HCT116 (cell line): ENCODE measurements at regions not wholly inside any gene's neighbourhood (a gene's known extent, or its start where the extent isn't known, plus 50 kb on each side); places are given as distances from the start of the nearest gene placed in this dataset.

ENCODE experiments used
- ATAC-seq: fragments of 200-7000 bp; cut with Tn5 transposase; 2 replicates; pipeline ENCODE4 v1.9.1; 2020; ENCODE audit warnings: mild to moderate bottlenecking, moderate library complexity
- BruUV-seq: library from RNA; stranded (reverse); fragments of 400-500 nt; replicated peaks from 2 replicates; lab custom pipeline; 2021; lab: Mats Ljungman, UMichigan
- CTCF ChIA-PET: fragments of 300-600 bp; sonication (Branson Sonifier 250); formaldehyde crosslinking; loops from one replicate; lab custom pipeline; 2021; ENCODE audit warnings: antibody characterized with exemption; lab: Charles Lee
- POLR2A ChIA-PET: fragments of 300-600, 350-600 bp; sonication (Branson Sonifier 250); formaldehyde crosslinking; loops from one replicate; lab custom pipeline; 2021; ENCODE audit warnings: antibody characterized with exemption; lab: Charles Lee
- RAD21 ChIA-PET, 2 experiments: fragments of 300-600 bp; sonication (Branson Sonifier 250); formaldehyde crosslinking; loops; one replicate each; lab custom pipeline; 2023; ENCODE audit warnings: low total read pairs in 2 of 2; ENCODE audit not compliant: uncharacterized antibody in 2 of 2, unreplicated experiment in 2 of 2, low non-redundant PET in 1 of 2; lab: Charles Lee
- DNase-seq: peaks from one replicate; pipeline ENCODE4 v3.0.0-alpha.2; 2010; ENCODE audit warnings: low read depth, low spot score
- H2AFZ ChIP-seq: fragments of 200-600 bp; shearing (Covaris generic), sonication (generic); 2 replicates; pipeline ENCODE4 v1.6.1; 2017; ENCODE audit warnings: low read depth, mixed run types, mixed read lengths, antibody characterized with exemption, low read length; ENCODE audit not compliant: poor library complexity, severe bottlenecking
- H3K27ac ChIP-seq: 2 replicates; pipeline ENCODE4 v1.5.1; 2012; ENCODE audit warnings: low read depth, low read length
- H3K27me3 ChIP-seq: fragments of 200-600 bp; sonication (generic); 2 replicates; pipeline ENCODE4 v1.6.1; 2016; ENCODE audit warnings: mixed run types, low read length, mixed read lengths; ENCODE audit not compliant: insufficient read depth
- H3K36me3 ChIP-seq, 2 experiments: fragments of 200-500 bp in 1 of 2; fragments of 200-600 bp in 1 of 2; sonication (Bioruptor generic) in 1 of 2; sonication (generic) in 1 of 2; 2 replicates each; pipeline versions ENCODE4 v1.5.1 to v1.6.1; 2014 to 2016; ENCODE audit warnings: low read length in 2 of 2, inconsistent platforms in 1 of 2, mixed read lengths in 1 of 2, mixed run types in 1 of 2; ENCODE audit not compliant: insufficient read depth in 2 of 2, control insufficient read depth in 1 of 2
- H3K4me1 ChIP-seq, 2 experiments: fragments of 200-600 bp in 1 of 2; sonication (generic) in 1 of 2; 2 replicates each; pipeline versions ENCODE4 v1.5.1 to v1.6.1; 2012 to 2017; ENCODE audit warnings: low read length in 2 of 2, inconsistent platforms in 1 of 2, mild to moderate bottlenecking in 1 of 2, mixed read lengths in 1 of 2, mixed run types in 1 of 2, moderate library complexity in 1 of 2; ENCODE audit not compliant: insufficient read depth in 2 of 2, control insufficient read depth in 1 of 2
- H3K4me2 ChIP-seq: fragments of 200-600 bp; sonication (generic); 2 replicates; pipeline ENCODE4 v1.6.1; 2017; ENCODE audit warnings: mixed run types, low read length, mixed read lengths
- H3K4me3 ChIP-seq, 2 experiments: fragments of 200-600 bp in 1 of 2; sonication (generic) in 1 of 2; replicated peaks in 1 of 2; 2 replicates each; pipeline ENCODE4 v1.5.1; 2011 to 2016; ENCODE audit warnings: low read length in 2 of 2, control low read depth in 1 of 2, low read depth in 1 of 2, mild to moderate bottlenecking in 1 of 2, mixed read lengths in 1 of 2, mixed run types in 1 of 2
- H3K79me2 ChIP-seq: fragments of 200-600 bp; sonication (generic); 2 replicates; pipeline ENCODE4 v1.6.1; 2017; ENCODE audit warnings: mild to moderate bottlenecking, mixed run types, low read length, moderate library complexity, mixed read lengths; ENCODE audit not compliant: insufficient read depth
- H3K9ac ChIP-seq: fragments of 200-600 bp; sonication (generic); 2 replicates; pipeline ENCODE4 v1.6.1; 2016; ENCODE audit warnings: low read length, mixed read lengths
- H3K9me2 ChIP-seq: fragments of 200-600 bp; sonication (generic), shearing (Covaris generic); 2 replicates; pipeline ENCODE4 v1.6.1; 2017; ENCODE audit warnings: mixed run types, mild to moderate bottlenecking, moderate library complexity; ENCODE audit not compliant: insufficient read depth
- H3K9me3 ChIP-seq, 2 experiments: fragments of 200-500 bp in 1 of 2; fragments of 200-600 bp in 1 of 2; sonication (Bioruptor generic) in 1 of 2; sonication (generic) in 1 of 2; 2 replicates each; pipeline ENCODE4 v1.6.1; 2014 to 2017; ENCODE audit warnings: low read length in 2 of 2, mixed read lengths in 2 of 2, inconsistent platforms in 1 of 2, low read depth in 1 of 2, mild to moderate bottlenecking in 1 of 2, mixed run types in 1 of 2, moderate library complexity in 1 of 2; ENCODE audit not compliant: control insufficient read depth in 1 of 2, insufficient read depth in 1 of 2
- H4K20me1 ChIP-seq: fragments of 200-600 bp; sonication (generic), shearing (Covaris generic); 2 replicates; pipeline ENCODE4 v1.6.1; 2017; ENCODE audit warnings: mixed run types, mild to moderate bottlenecking, moderate library complexity; ENCODE audit not compliant: insufficient read depth
- ATF3 ChIP-seq: IDR thresholded peaks from 2 replicates; pipeline ENCODE4 v1.6.1; 2012
- CBX3 ChIP-seq: IDR thresholded peaks from 2 replicates; pipeline ENCODE4 v1.6.1; 2012; ENCODE audit warnings: low read depth
- CTCF ChIP-seq, 3 experiments: fragments of 200-600 bp in 1 of 3; sonication (generic) in 1 of 3; IDR thresholded peaks in 2 of 3; conservative IDR thresholded peaks in 1 of 3; 2 replicates each; pipeline ENCODE4 v1.5.1; 2012 to 2017; ENCODE audit warnings: low read depth in 2 of 3, low read length in 2 of 3, antibody characterized with exemption in 1 of 3, borderline replicate concordance in 1 of 3, control low read depth in 1 of 3, mild to moderate bottlenecking in 1 of 3, mixed read lengths in 1 of 3, mixed run types in 1 of 3, moderate library complexity in 1 of 3; ENCODE audit not compliant: insufficient read depth in 1 of 3
- EGR1 ChIP-seq: IDR thresholded peaks from 2 replicates; pipeline ENCODE4 v1.6.1; 2012; ENCODE audit warnings: low read depth
- ELF1 ChIP-seq: IDR thresholded peaks from 2 replicates; pipeline ENCODE4 v1.6.1; 2012; ENCODE audit warnings: low read depth, borderline replicate concordance
- EZH2 ChIP-seq: fragments of 200-600 bp; sonication (generic); IDR thresholded peaks from 2 replicates; pipeline ENCODE4 v1.6.1; 2017; ENCODE audit warnings: antibody characterized with exemption, mixed run types
- JUND ChIP-seq: IDR thresholded peaks from 2 replicates; pipeline ENCODE4 v1.6.1; 2012
- MAX ChIP-seq: IDR thresholded peaks from 2 replicates; pipeline ENCODE4 v1.6.1; 2012
- POLR2AphosphoS5 ChIP-seq: IDR thresholded peaks from 2 replicates; pipeline ENCODE4 v1.6.1; 2011; ENCODE audit warnings: mild to moderate bottlenecking, low read depth, low read length, moderate library complexity
- RAD21 ChIP-seq: IDR thresholded peaks from 2 replicates; pipeline ENCODE4 v1.6.1; 2012; ENCODE audit warnings: low read depth, mild to moderate bottlenecking
- SP1 ChIP-seq: IDR thresholded peaks from 2 replicates; pipeline ENCODE4 v1.6.1; 2012; ENCODE audit warnings: low read depth
- SRF ChIP-seq: IDR thresholded peaks from 2 replicates; pipeline ENCODE4 v1.6.1; 2012; ENCODE audit warnings: low read depth
- YY1 ChIP-seq: IDR thresholded peaks from 2 replicates; pipeline ENCODE4 v1.6.1; 2011; ENCODE audit warnings: low read length, low read depth, moderate library complexity, mild to moderate bottlenecking; ENCODE audit not compliant: insufficient replicate concordance; ENCODE audit errors: extremely low read depth
- ZBTB33 ChIP-seq: IDR thresholded peaks from 2 replicates; pipeline ENCODE4 v1.6.1; 2011; ENCODE audit warnings: mild to moderate bottlenecking, low read length, moderate library complexity; ENCODE audit not compliant: insufficient replicate concordance; ENCODE audit errors: extremely low read depth
- intact Hi-C: fragments of 100-400 bp; cut with micrococcal nuclease; formaldehyde crosslinking; loops from 2 replicates; pipeline ENCODE4 v1.10.0; 2022

GRCh38 chr1:80225510-80225909 lies 1219.0 kb upstream of the ADGRL4 start:
- H3K4me1 ChIP-seq = no peaks in the 10 kb centered on the region
- no peak overlapping the region for H3K9ac ChIP-seq
- ChIA-PET RAD21 (no interaction called here), CTCF (interaction anchor here (1.7 kb wide), 1 partner anchor 7 kb away, joined by 5 read pairs; no protein-coding TSS in a partner anchor), POLR2A (no interaction called here)
- H3K27me3 ChIP-seq = no peaks in the 10 kb centered on the region
- peaks cover 0 to 3% of the 10 kb centered on the region in 2 experiments; a peak in 1 of 4 replicates for H3K9me3 ChIP-seq
- TF ChIP-seq SP1 = no peak
- TF ChIP-seq ZBTB33 = no peak
- no peak for TF ChIP-seq EGR1
- TF ChIP-seq ELF1 = no peak
- no peak for TF ChIP-seq SRF
- no peak for TF ChIP-seq RAD21
- no peak for TF ChIP-seq EZH2
- no peak for TF ChIP-seq JUND
- TF ChIP-seq CTCF (IDR thresholded peaks at IDR 0.05 in 2 of 3, conservative IDR thresholded peaks at IDR 0.05 in 1 of 3; ENCODE audit: borderline replicate concordance in 1 of 3, insufficient read depth in 1 of 3, low read depth in 2 of 3, low read length in 2 of 3) = no peak
- no peak for TF ChIP-seq YY1
- TF ChIP-seq ATF3 = no peak
- no peak for TF ChIP-seq MAX
- no peak for TF ChIP-seq CBX3
- TF ChIP-seq POLR2AphosphoS5 = no peak
- no peaks in the 10 kb centered on the region for H3K9me2 ChIP-seq
- DNase-seq (no peak), ATAC-seq (no peak)
- no peaks in the 10 kb centered on the region for H3K36me3 ChIP-seq
- intact Hi-C loops = no loop called here
- H3K4me3 ChIP-seq = no peak overlapping the region
- no peaks in the 10 kb centered on the region for H4K20me1 ChIP-seq
- H3K4me2 ChIP-seq = no peak overlapping the region
- no TSS peak for BruUV-seq
- no peak overlapping the region for H3K27ac ChIP-seq
- no peaks in the 10 kb centered on the region for H3K79me2 ChIP-seq
- H2AFZ ChIP-seq = no peak overlapping the region
